ENCODE measurements at regions not wholly inside any gene's neighbourhood (a gene's known extent, or its start where the extent isn't known, plus 50 kb on each side); places are given as distances from the start of the nearest gene placed in this dataset.

GRCh38 chr2:142580691-142581090 is 296.8 kb upstream of the KYNU start:
- no peak for TF ChIP-seq CTCF (IDR thresholded peaks at IDR 0.05; ENCODE audit: low read depth, low read length, missing input control)
- TF ChIP-seq YY1 (IDR thresholded peaks at IDR 0.05) = no peak
- TF ChIP-seq ATF3 (IDR thresholded peaks at IDR 0.05) = no peak
- no peak for TF ChIP-seq RAD21 (IDR thresholded peaks at IDR 0.05)
- no peak for TF ChIP-seq ZBTB33 (IDR thresholded peaks at IDR 0.05)
